Upper lobe of right lung (tissue), 1 donor: ENCODE measurements at regions not wholly inside any gene's neighbourhood (a gene's known extent, or its start where the extent isn't known, plus 50 kb on each side); places are given as distances from the start of the nearest gene placed in this dataset.

Experiments
- ATAC-seq: fragments of 200-7000 bp; cut with Tn5 transposase; one replicate; pipeline ENCODE4 v1.9.1; 2020; ENCODE audit warnings: mild to moderate bottlenecking, moderate library complexity
- DNase-seq: peaks from one replicate; pipeline ENCODE4 v3.0.0-alpha.2; 2020
- H3K27ac ChIP-seq: fragments of 200-600 bp; one replicate; pipeline ENCODE4 v1.8.0; 2022
- H3K27me3 ChIP-seq: fragments of 200-600 bp; one replicate; pipeline ENCODE4 v1.8.0; 2022; ENCODE audit warnings: mild to moderate bottlenecking
- H3K36me3 ChIP-seq: fragments of 200-600 bp; one replicate; pipeline ENCODE4 v1.8.0; 2022
- H3K4me1 ChIP-seq: fragments of 200-600 bp; one replicate; pipeline ENCODE4 v1.8.0; 2022
- H3K4me3 ChIP-seq: fragments of 200-600 bp; one replicate; pipeline ENCODE4 v1.8.0; 2022; ENCODE audit warnings: mild to moderate bottlenecking
- H3K9me3 ChIP-seq: fragments of 200-600 bp; one replicate; pipeline ENCODE4 v1.8.0; 2022
- intact Hi-C: fragments of 100-400 bp; cut with DNase I; formaldehyde crosslinking; loops from one replicate; pipeline ENCODE4 v1.11.0; 2022
- TF ChIP-seq, protein P1 (sequence below): fragments of 200-600 bp; IDR thresholded peaks from one replicate; pipeline ENCODE4 v1.8.0; 2022; ENCODE audit warnings: antibody characterized with exemption
- donor health status: DM: no; HTN: yes; CAD: no; lungs with severe emphysema.

DNA sequence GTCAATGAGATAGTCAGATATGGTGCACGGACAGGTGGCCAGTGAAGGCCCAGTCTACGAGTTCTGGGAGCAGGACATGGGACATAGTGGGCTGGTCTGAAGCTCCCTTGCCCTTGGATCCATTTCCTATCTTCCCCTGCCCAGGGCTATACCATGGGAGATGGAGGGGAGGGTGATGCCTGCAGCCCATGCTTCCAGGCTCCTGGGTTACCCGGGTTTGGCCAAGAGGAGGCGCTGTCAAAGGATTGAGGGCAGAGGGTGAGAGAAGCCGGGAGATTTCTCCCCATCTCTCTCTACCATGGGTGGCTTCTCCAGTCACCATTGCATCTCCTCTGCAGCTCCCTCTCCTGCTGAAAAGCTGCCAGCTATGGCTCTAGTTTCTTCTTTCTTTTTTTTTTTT lies 52.8 kb upstream of the LHX5 start:
- Histone ChIP-seq H3K36me3 (no peaks in the 10 kb centered on the region), H3K27me3 (peaks cover 68% of the 10 kb centered on the region), H3K4me3 (no peak overlapping the region), H3K9me3 (no peaks in the 10 kb centered on the region), H3K27ac (no peak overlapping the region), H3K4me1 (no peaks in the 10 kb centered on the region)
- ATAC-seq (no peak), DNase-seq (no peak)
- TF ChIP-seq, protein P1, sequence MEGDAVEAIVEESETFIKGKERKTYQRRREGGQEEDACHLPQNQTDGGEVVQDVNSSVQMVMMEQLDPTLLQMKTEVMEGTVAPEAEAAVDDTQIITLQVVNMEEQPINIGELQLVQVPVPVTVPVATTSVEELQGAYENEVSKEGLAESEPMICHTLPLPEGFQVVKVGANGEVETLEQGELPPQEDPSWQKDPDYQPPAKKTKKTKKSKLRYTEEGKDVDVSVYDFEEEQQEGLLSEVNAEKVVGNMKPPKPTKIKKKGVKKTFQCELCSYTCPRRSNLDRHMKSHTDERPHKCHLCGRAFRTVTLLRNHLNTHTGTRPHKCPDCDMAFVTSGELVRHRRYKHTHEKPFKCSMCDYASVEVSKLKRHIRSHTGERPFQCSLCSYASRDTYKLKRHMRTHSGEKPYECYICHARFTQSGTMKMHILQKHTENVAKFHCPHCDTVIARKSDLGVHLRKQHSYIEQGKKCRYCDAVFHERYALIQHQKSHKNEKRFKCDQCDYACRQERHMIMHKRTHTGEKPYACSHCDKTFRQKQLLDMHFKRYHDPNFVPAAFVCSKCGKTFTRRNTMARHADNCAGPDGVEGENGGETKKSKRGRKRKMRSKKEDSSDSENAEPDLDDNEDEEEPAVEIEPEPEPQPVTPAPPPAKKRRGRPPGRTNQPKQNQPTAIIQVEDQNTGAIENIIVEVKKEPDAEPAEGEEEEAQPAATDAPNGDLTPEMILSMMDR, result no peak
- intact Hi-C loops, result no loop called here

DNA sequence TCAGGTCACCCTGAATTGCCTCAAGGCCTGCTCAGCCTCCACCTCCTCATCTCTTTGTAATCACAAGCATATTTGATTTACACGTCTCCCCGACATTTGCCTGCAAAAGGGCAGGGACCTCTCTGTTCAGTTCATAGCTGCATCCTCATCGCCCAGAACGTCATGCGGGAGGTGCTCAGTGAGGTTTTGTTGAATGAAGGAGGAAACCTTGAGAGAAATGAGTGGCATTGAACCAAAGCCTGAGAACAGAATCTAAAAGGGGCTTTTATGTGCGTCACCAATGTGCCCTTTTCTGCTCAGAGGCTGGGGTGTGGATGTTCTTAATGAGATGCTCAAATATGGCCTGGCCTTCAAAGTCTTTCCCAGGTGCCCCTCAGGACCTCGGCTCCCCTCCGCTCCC lies 50.0 kb upstream of the LHX5 start:
- Histone ChIP-seq H3K4me1 (no peaks in the 10 kb centered on the region), H3K27ac (no peak overlapping the region), H3K27me3 (peaks cover 69% of the 10 kb centered on the region), H3K36me3 (no peaks in the 10 kb centered on the region), H3K9me3 (no peaks in the 10 kb centered on the region), H3K4me3 (no peak overlapping the region)
- TF ChIP-seq, protein P1, result no peak
- intact Hi-C loops, result no loop called here
- ATAC-seq (no peak), DNase-seq (no peak)
